ENCODE measurements at regions not wholly inside any gene's neighbourhood (a gene's known extent, or its start where the extent isn't known, plus 50 kb on each side); places are given as distances from the start of the nearest gene placed in this dataset.

- H3K27me3 ChIP-seq (ENCODE audit: control insufficient read depth, insufficient read depth, low read length) = no peaks in the 10 kb centered on the region
- H3K27ac ChIP-seq (ENCODE audit: low read depth, low read length) = no peak overlapping the region
- H3K9ac ChIP-seq (ENCODE audit: low read length) = no peak overlapping the region
- no peak overlapping the region for H3K4me3 ChIP-seq (ENCODE audit: low read depth, low read length)
- H3K9me3 ChIP-seq (ENCODE audit: control insufficient read depth, insufficient read depth, low read depth, low read length) = no peaks in the 10 kb centered on the region
- H3K36me3 ChIP-seq (ENCODE audit: control insufficient read depth, insufficient read depth, low read length) = no peaks in the 10 kb centered on the region
- peaks cover 54% of the 10 kb centered on the region for H3K4me1 ChIP-seq (ENCODE audit: control insufficient read depth, insufficient read depth, low read length)
Measured at GRCh38 chr6:56757588-56757984, 114.9 kb upstream of the DST start.

- H3K36me3 ChIP-seq (ENCODE audit: control insufficient read depth, insufficient read depth, low read length) = no peaks in the 10 kb centered on the region
- no peaks in the 10 kb centered on the region for H3K9me3 ChIP-seq (ENCODE audit: control insufficient read depth, insufficient read depth, low read depth, low read length)
- H3K4me1 ChIP-seq (ENCODE audit: control insufficient read depth, insufficient read depth, low read length) = peaks cover 59% of the 10 kb centered on the region
- H3K27ac ChIP-seq (ENCODE audit: low read depth, low read length) = no peak overlapping the region
- no peak overlapping the region for H3K9ac ChIP-seq (ENCODE audit: low read length)
- no peak overlapping the region for H3K4me3 ChIP-seq (ENCODE audit: low read depth, low read length)
- H3K27me3 ChIP-seq (ENCODE audit: control insufficient read depth, insufficient read depth, low read length) = no peaks in the 10 kb centered on the region
Measured at GRCh38 chr6:56756791-56757587, 114.3 kb upstream of the DST start.

DNA sequence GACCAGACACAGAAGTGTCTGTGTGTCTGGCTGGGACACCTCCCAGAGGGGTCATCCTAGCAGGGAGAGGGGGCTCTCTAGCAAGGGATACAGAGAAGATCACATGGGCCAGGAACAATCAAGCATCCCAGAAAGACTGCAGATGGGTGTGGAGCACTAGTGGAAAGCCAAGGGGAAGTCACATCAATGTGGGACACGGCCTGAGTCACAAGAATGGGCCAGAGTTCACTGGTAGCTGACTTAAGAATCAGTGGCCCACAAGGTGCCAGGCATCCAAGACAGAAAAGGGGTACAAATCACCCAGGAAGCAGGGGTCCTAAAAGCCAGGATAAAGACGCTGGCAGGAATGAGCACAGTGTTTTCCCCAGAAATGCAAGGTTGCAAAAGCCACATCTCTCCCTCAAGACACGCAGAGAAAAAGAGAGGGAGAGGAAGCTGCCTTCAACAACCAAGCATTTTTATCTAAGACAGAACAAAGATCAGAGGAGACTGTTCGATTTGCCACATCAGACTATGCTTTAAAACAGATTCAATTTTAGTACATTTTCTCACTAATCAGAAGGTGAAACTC, 113.6 kb upstream of the DST start:
- Histone ChIP-seq H3K9ac (ENCODE audit: low read length) (no peak overlapping the region), H3K4me3 (ENCODE audit: low read depth, low read length) (no peak overlapping the region), H3K27ac (ENCODE audit: low read depth, low read length) (no peak overlapping the region), H3K4me1 (ENCODE audit: control insufficient read depth, insufficient read depth, low read length) (peaks cover 66% of the 10 kb centered on the region), H3K9me3 (ENCODE audit: control insufficient read depth, insufficient read depth, low read depth, low read length) (no peaks in the 10 kb centered on the region), H3K36me3 (ENCODE audit: control insufficient read depth, insufficient read depth, low read length) (no peaks in the 10 kb centered on the region), H3K27me3 (ENCODE audit: control insufficient read depth, insufficient read depth, low read length) (no peaks in the 10 kb centered on the region)

GRCh38 chr6:56755040-56755439, 112.4 kb upstream of the DST start:
- no peaks in the 10 kb centered on the region for H3K27me3 ChIP-seq (ENCODE audit: control insufficient read depth, insufficient read depth, low read length)
- no peaks in the 10 kb centered on the region for H3K36me3 ChIP-seq (ENCODE audit: control insufficient read depth, insufficient read depth, low read length)
- H3K9ac ChIP-seq (ENCODE audit: low read length) = no peak overlapping the region
- no peak overlapping the region for H3K27ac ChIP-seq (ENCODE audit: low read depth, low read length)
- no peaks in the 10 kb centered on the region for H3K9me3 ChIP-seq (ENCODE audit: control insufficient read depth, insufficient read depth, low read depth, low read length)
- H3K4me3 ChIP-seq (ENCODE audit: low read depth, low read length) = no peak overlapping the region
- peaks cover 76% of the 10 kb centered on the region for H3K4me1 ChIP-seq (ENCODE audit: control insufficient read depth, insufficient read depth, low read length)

DNA sequence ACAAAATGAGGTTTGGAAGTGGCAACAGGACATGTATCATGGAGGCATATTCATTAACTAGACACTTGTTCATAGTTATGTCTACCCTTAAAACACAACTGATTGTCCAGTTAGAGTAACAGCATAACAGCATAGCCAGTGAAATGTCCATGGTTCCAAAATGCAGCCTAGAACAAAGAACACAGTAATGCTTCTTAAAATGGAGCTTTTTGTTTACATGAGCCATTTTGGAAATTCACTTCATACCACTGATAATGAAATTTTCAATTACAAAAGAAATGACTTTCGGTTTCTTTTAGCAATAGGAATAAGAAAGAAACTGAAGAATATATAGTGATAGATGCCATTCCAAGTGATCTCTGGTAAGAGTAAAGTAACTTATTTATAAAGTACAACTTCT, 111.1 kb upstream of the DST start:
- Histone ChIP-seq H3K4me1 (ENCODE audit: control insufficient read depth, insufficient read depth, low read length) (peaks cover 72% of the 10 kb centered on the region), H3K9ac (ENCODE audit: low read length) (no peak overlapping the region), H3K27ac (ENCODE audit: low read depth, low read length) (no peak overlapping the region), H3K4me3 (ENCODE audit: low read depth, low read length) (no peak overlapping the region), H3K27me3 (ENCODE audit: control insufficient read depth, insufficient read depth, low read length) (no peaks in the 10 kb centered on the region), H3K9me3 (ENCODE audit: control insufficient read depth, insufficient read depth, low read depth, low read length) (no peaks in the 10 kb centered on the region), H3K36me3 (ENCODE audit: control insufficient read depth, insufficient read depth, low read length) (no peaks in the 10 kb centered on the region)

- H3K36me3 ChIP-seq (ENCODE audit: control insufficient read depth, insufficient read depth, low read length) = no peaks in the 10 kb centered on the region
- H3K9ac ChIP-seq (ENCODE audit: low read length) = no peak overlapping the region
- peaks cover 61% of the 10 kb centered on the region for H3K4me1 ChIP-seq (ENCODE audit: control insufficient read depth, insufficient read depth, low read length)
- H3K27me3 ChIP-seq (ENCODE audit: control insufficient read depth, insufficient read depth, low read length) = no peaks in the 10 kb centered on the region
- H3K27ac ChIP-seq (ENCODE audit: low read depth, low read length) = no peak overlapping the region
- H3K9me3 ChIP-seq (ENCODE audit: control insufficient read depth, insufficient read depth, low read depth, low read length) = no peaks in the 10 kb centered on the region
- no peak overlapping the region for H3K4me3 ChIP-seq (ENCODE audit: low read depth, low read length)
Measured at GRCh38 chr6:56752534-56752933, 109.8 kb upstream of the DST start.

- no peak overlapping the region for H3K4me3 ChIP-seq (ENCODE audit: low read depth, low read length)
- H3K4me1 ChIP-seq (ENCODE audit: control insufficient read depth, insufficient read depth, low read length) = peaks cover 61% of the 10 kb centered on the region
- H3K36me3 ChIP-seq (ENCODE audit: control insufficient read depth, insufficient read depth, low read length) = no peaks in the 10 kb centered on the region
- H3K27ac ChIP-seq (ENCODE audit: low read depth, low read length) = peak overlapping the region; percentile 55
- no peak overlapping the region for H3K9ac ChIP-seq (ENCODE audit: low read length)
- no peaks in the 10 kb centered on the region for H3K27me3 ChIP-seq (ENCODE audit: control insufficient read depth, insufficient read depth, low read length)
- no peaks in the 10 kb centered on the region for H3K9me3 ChIP-seq (ENCODE audit: control insufficient read depth, insufficient read depth, low read depth, low read length)
Measured at GRCh38 chr6:56752009-56752408, 109.3 kb upstream of the DST start.

- peaks cover 61% of the 10 kb centered on the region for H3K4me1 ChIP-seq (ENCODE audit: control insufficient read depth, insufficient read depth, low read length)
- H3K27ac ChIP-seq (ENCODE audit: low read depth, low read length) = peak overlapping the region; percentile 55
- no peaks in the 10 kb centered on the region for H3K36me3 ChIP-seq (ENCODE audit: control insufficient read depth, insufficient read depth, low read length)
- no peaks in the 10 kb centered on the region for H3K27me3 ChIP-seq (ENCODE audit: control insufficient read depth, insufficient read depth, low read length)
- no peak overlapping the region for H3K4me3 ChIP-seq (ENCODE audit: low read depth, low read length)
- no peak overlapping the region for H3K9ac ChIP-seq (ENCODE audit: low read length)
- no peaks in the 10 kb centered on the region for H3K9me3 ChIP-seq (ENCODE audit: control insufficient read depth, insufficient read depth, low read depth, low read length)
Measured at GRCh38 chr6:56751604-56752003, 108.9 kb upstream of the DST start.

GRCh38 chr6:56750686-56751085, 108.0 kb upstream of the DST start:
- no peaks in the 10 kb centered on the region for H3K27me3 ChIP-seq (ENCODE audit: control insufficient read depth, insufficient read depth, low read length)
- H3K4me3 ChIP-seq (ENCODE audit: low read depth, low read length) = no peak overlapping the region
- H3K27ac ChIP-seq (ENCODE audit: low read depth, low read length) = no peak overlapping the region
- H3K9ac ChIP-seq (ENCODE audit: low read length) = no peak overlapping the region
- H3K4me1 ChIP-seq (ENCODE audit: control insufficient read depth, insufficient read depth, low read length) = peaks cover 55% of the 10 kb centered on the region
- H3K9me3 ChIP-seq (ENCODE audit: control insufficient read depth, insufficient read depth, low read depth, low read length) = no peaks in the 10 kb centered on the region
- no peaks in the 10 kb centered on the region for H3K36me3 ChIP-seq (ENCODE audit: control insufficient read depth, insufficient read depth, low read length)

DNA sequence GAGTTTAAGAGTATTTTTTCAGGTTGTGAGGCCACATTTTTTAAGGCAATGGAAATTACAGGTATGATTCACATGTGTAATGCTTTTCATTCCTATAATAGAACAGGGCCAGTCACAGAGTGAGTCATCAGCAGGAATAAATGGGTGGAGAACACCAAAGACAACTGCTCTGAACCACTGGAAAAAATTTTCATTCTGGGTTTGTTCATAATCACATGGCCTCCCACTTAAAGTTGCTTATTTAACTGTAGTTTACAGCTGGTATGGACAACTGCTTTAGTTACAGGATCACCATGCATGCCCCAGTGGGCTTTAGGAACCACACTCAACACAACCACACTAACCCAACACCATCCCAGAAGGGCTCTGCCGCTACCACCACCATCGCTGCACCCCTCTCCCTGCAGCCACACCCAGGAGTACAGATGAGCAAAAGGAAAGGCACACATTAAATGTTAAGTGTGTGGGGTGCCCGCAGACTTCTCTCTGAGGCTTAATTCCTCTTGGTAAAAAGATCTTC, 107.0 kb upstream of the DST start:
- 0 out of 2 replicates have a peak overlapping the region, but pooled peaks have one; percentile 11 for H3K27ac ChIP-seq (ENCODE audit: low read depth, low read length)
- H3K9me3 ChIP-seq (ENCODE audit: control insufficient read depth, insufficient read depth, low read depth, low read length) = no peaks in the 10 kb centered on the region
- peaks cover 53% of the 10 kb centered on the region for H3K4me1 ChIP-seq (ENCODE audit: control insufficient read depth, insufficient read depth, low read length)
- H3K4me3 ChIP-seq (ENCODE audit: low read depth, low read length) = no peak overlapping the region
- no peak overlapping the region for H3K9ac ChIP-seq (ENCODE audit: low read length)
- no peaks in the 10 kb centered on the region for H3K27me3 ChIP-seq (ENCODE audit: control insufficient read depth, insufficient read depth, low read length)
- H3K36me3 ChIP-seq (ENCODE audit: control insufficient read depth, insufficient read depth, low read length) = no peaks in the 10 kb centered on the region

GRCh38 chr6:56746767-56747504, 104.2 kb upstream of the DST start:
- Histone ChIP-seq H3K27me3 (ENCODE audit: control insufficient read depth, insufficient read depth, low read length) (no peaks in the 10 kb centered on the region), H3K36me3 (ENCODE audit: control insufficient read depth, insufficient read depth, low read length) (no peaks in the 10 kb centered on the region), H3K4me3 (ENCODE audit: low read depth, low read length) (no peak overlapping the region), H3K4me1 (ENCODE audit: control insufficient read depth, insufficient read depth, low read length) (peaks cover 62% of the 10 kb centered on the region), H3K27ac (ENCODE audit: low read depth, low read length) (no peak overlapping the region), H3K9ac (ENCODE audit: low read length) (no peak overlapping the region), H3K9me3 (ENCODE audit: control insufficient read depth, insufficient read depth, low read depth, low read length) (no peaks in the 10 kb centered on the region)
